AG04450 (cell line): ENCODE measurements at regions not wholly inside any gene's neighbourhood (a gene's known extent, or its start where the extent isn't known, plus 50 kb on each side); places are given as distances from the start of the nearest gene placed in this dataset.

ENCODE experiments used
- CTCF ChIA-PET: fragments of 300-600, 350-600 bp; formaldehyde crosslinking; extraction: SDS; loops from one replicate; lab custom pipeline; 2022; ENCODE audit warnings: antibody characterized with exemption, inconsistent platforms; lab: Charles Lee
- POLR2A ChIA-PET: fragments of 350-600 bp; formaldehyde crosslinking; extraction: SDS; loops from one replicate; lab custom pipeline; 2021; ENCODE audit warnings: antibody characterized with exemption, inconsistent platforms; lab: Yijun Ruan, JAX
- DNase-seq: peaks from one replicate; pipeline ENCODE4 v3.0.0-alpha.2; 2011; ENCODE audit warnings: low read depth, low spot score
- H3K27ac ChIP-seq: one replicate; pipeline ENCODE4 v1.5.1; 2012; ENCODE audit warnings: low read depth, low read length, control low read depth
- H3K27me3 ChIP-seq: one replicate; pipeline ENCODE4 v1.6.0; 2012; ENCODE audit warnings: low read length; ENCODE audit not compliant: control insufficient read depth, insufficient read depth
- H3K4me3 ChIP-seq: 2 replicates; pipeline ENCODE4 v1.5.1; 2011; ENCODE audit warnings: mild to moderate bottlenecking, low read depth, low read length, control low read depth
- H3K9me3 ChIP-seq: 2 replicates; pipeline ENCODE4 v1.5.1; 2012; ENCODE audit warnings: low read length; ENCODE audit not compliant: control insufficient read depth, insufficient read depth
- CTCF ChIP-seq: IDR thresholded peaks from 2 replicates; pipeline ENCODE4 v1.5.1; 2011; ENCODE audit warnings: low read depth, low read length, control low read depth, inconsistent platforms

GRCh38 chr3:164818318-164818717 lies 260.0 kb downstream of the SI start:
- CTCF ChIA-PET = no interaction called here
- POLR2A ChIA-PET = no interaction called here

GRCh38 chr3:164814106-164814505 lies 264.2 kb downstream of the SI start:
- Histone ChIP-seq H3K9me3 (peaks cover 18% of the 10 kb centered on the region), H3K27ac (no peak overlapping the region), H3K27me3 (no peaks in the 10 kb centered on the region), H3K4me3 (no peak overlapping the region)
- ChIA-PET POLR2A (no interaction called here), CTCF (no interaction called here)
- DNase-seq = no peak
- no peak for TF ChIP-seq CTCF

More at GRCh38 chr3:164818318-164818717, 260.0 kb downstream of the SI start:
- no peak overlapping the region for H3K27ac ChIP-seq
- H3K27me3 ChIP-seq = no peaks in the 10 kb centered on the region
- TF ChIP-seq CTCF = no peak
- H3K4me3 ChIP-seq = no peak overlapping the region
- H3K9me3 ChIP-seq = peaks cover 18% of the 10 kb centered on the region
- DNase-seq = no peak

GRCh38 chr3:164812042-164812441 lies 266.3 kb downstream of the SI start:
- Histone ChIP-seq H3K27ac (no peak overlapping the region), H3K27me3 (no peaks in the 10 kb centered on the region), H3K4me3 (no peak overlapping the region), H3K9me3 (peaks cover 12% of the 10 kb centered on the region)
- POLR2A ChIA-PET = no interaction called here
- no peak for TF ChIP-seq CTCF
- CTCF ChIA-PET = no interaction called here
- no peak for DNase-seq

- Histone ChIP-seq H3K9me3 (peaks cover 3% of the 10 kb centered on the region; the same call in 1 of the 2 replicates), H3K27me3 (no peaks in the 10 kb centered on the region), H3K4me3 (no peak overlapping the region), H3K27ac (no peak overlapping the region)
- POLR2A ChIA-PET = no interaction called here
- DNase-seq = no peak
- CTCF ChIA-PET = no interaction called here
- no peak for TF ChIP-seq CTCF
These were observed 272.1 kb downstream of the SI start for GRCh38 chr3:164806188-164806587.

- ChIA-PET POLR2A (no interaction called here), CTCF (no interaction called here)
- DNase-seq = no peak
- Histone ChIP-seq H3K9me3 (0 out of 2 replicates have a peak, but pooled peaks cover 2% of the 10 kb centered on the region), H3K4me3 (no peak overlapping the region), H3K27me3 (no peaks in the 10 kb centered on the region), H3K27ac (no peak overlapping the region)
- TF ChIP-seq CTCF = no peak
These were observed 284.2 kb downstream of the SI start for GRCh38 chr3:164794099-164794498.
